HL-60 (cell line): ENCODE measurements at regions not wholly inside any gene's neighbourhood (a gene's known extent, or its start where the extent isn't known, plus 50 kb on each side); places are given as distances from the start of the nearest gene placed in this dataset.

Experiments
- DNase-seq, 2 experiments: peaks; one replicate each; pipeline ENCODE4 v3.0.0-alpha.2; 2010 to 2020; ENCODE audit warnings: low read depth in 1 of 2, low spot score in 1 of 2
- H3K27ac ChIP-seq: fragments of 250-450 bp; sonication (Bioruptor Pico); replicated peaks from 2 replicates; pipeline ENCODE4 v1.5.1; 2020; ENCODE audit warnings: mild to moderate bottlenecking, moderate library complexity
- H3K27me3 ChIP-seq: fragments of 250-450 bp; sonication (Bioruptor Pico); 2 replicates; pipeline ENCODE4 v1.5.1; 2021; ENCODE audit warnings: mild to moderate bottlenecking, moderate library complexity; ENCODE audit not compliant: insufficient read depth, poor library complexity, severe bottlenecking
- H3K4me3 ChIP-seq: replicated peaks from 2 replicates; pipeline ENCODE4 v1.5.1; 2011; ENCODE audit warnings: mild to moderate bottlenecking, control low read depth, low read length; ENCODE audit not compliant: insufficient read depth
- GABPA ChIP-seq: IDR thresholded peaks from 2 replicates; pipeline ENCODE4 v1.6.1; 2012; ENCODE audit warnings: low read depth
- POLR2AphosphoS5 ChIP-seq: IDR thresholded peaks from 2 replicates; pipeline ENCODE4 v1.6.1; 2012; ENCODE audit warnings: low read depth
- REST ChIP-seq: IDR thresholded peaks from 2 replicates; pipeline ENCODE4 v1.6.1; 2012; ENCODE audit warnings: low read depth; ENCODE audit not compliant: insufficient replicate concordance
- SPI1 ChIP-seq: IDR thresholded peaks from 2 replicates; pipeline ENCODE4 v1.6.1; 2012; ENCODE audit warnings: low read depth, mild to moderate bottlenecking, borderline replicate concordance
- TF ChIP-seq, protein P1 (sequence below): IDR thresholded peaks from one replicate; pipeline ENCODE4 v1.5.1; 2011; ENCODE audit warnings: low read length, control low read depth, inconsistent platforms; ENCODE audit not compliant: insufficient read depth

DNA sequence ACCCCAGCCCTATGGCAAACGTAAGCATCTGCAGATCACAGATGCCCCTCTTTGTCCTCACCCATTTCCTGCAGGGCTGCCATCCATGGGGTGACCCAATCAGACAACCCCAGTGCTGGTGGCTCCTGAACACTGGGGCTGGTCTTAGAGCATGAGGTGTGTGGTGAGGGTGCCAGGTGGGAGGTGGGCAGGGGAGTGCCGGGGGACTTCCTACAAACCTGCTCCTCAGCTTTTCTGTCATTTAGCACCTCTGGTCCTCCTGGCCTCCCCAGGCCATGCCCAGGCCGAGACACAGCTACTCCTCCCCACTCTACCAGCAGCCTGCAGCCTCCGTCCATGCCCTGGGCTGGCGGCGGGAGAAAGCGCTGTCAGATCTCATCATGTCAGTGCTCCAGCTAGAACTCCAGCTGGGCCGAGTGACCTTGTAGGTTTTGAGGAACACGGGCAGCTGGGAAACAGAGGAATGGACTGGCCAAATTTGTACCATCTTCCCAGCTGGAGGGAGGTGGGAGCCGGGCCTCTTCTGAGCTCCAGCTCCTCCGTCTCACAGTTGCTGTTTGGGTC, 157.7 kb upstream of the NECTIN1 start:
- Histone ChIP-seq H3K4me3 (no peak overlapping the region), H3K27ac (no peak overlapping the region)

GRCh38 chr11:119885861-119886567, 157.0 kb upstream of the NECTIN1 start:
- TF ChIP-seq, protein P1, sequence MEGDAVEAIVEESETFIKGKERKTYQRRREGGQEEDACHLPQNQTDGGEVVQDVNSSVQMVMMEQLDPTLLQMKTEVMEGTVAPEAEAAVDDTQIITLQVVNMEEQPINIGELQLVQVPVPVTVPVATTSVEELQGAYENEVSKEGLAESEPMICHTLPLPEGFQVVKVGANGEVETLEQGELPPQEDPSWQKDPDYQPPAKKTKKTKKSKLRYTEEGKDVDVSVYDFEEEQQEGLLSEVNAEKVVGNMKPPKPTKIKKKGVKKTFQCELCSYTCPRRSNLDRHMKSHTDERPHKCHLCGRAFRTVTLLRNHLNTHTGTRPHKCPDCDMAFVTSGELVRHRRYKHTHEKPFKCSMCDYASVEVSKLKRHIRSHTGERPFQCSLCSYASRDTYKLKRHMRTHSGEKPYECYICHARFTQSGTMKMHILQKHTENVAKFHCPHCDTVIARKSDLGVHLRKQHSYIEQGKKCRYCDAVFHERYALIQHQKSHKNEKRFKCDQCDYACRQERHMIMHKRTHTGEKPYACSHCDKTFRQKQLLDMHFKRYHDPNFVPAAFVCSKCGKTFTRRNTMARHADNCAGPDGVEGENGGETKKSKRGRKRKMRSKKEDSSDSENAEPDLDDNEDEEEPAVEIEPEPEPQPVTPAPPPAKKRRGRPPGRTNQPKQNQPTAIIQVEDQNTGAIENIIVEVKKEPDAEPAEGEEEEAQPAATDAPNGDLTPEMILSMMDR = no peak
- TF ChIP-seq POLR2AphosphoS5 (no peak), SPI1 (no peak), GABPA (no peak), REST (no peak)
- Histone ChIP-seq H3K27ac (no peak overlapping the region), H3K27me3 (peaks cover 8% of the 10 kb centered on the region), H3K4me3 (no peak overlapping the region)
- DNase-seq = no peak

More for the DNA sequence above, 157.7 kb upstream of the NECTIN1 start:
- TF ChIP-seq GABPA (no peak), REST (no peak)
- DNase-seq = no peak
- H3K27me3 ChIP-seq = peaks cover 8% of the 10 kb centered on the region

- DNase-seq = no peak
- Histone ChIP-seq H3K27ac (no peak overlapping the region), H3K27me3 (peaks cover 6% of the 10 kb centered on the region), H3K4me3 (no peak overlapping the region)
- no peak for TF ChIP-seq POLR2AphosphoS5
- TF ChIP-seq REST = no peak
- TF ChIP-seq, protein P1 = no peak
- TF ChIP-seq SPI1 = no peak
- no peak for TF ChIP-seq GABPA
Observed at GRCh38 chr11:119885067-119885466, 156.1 kb upstream of the NECTIN1 start.
